ENCODE measurements at regions not wholly inside any gene's neighbourhood (a gene's known extent, or its start where the extent isn't known, plus 50 kb on each side); places are given as distances from the start of the nearest gene placed in this dataset.
A peak's percentile ranks its signal among the peaks of the same experiment; 100 is the strongest.

GRCh38 chr10:79001082-79001885 is 67.5 kb upstream of the ZMIZ1 start:
- no peak for TF ChIP-seq CTCF (IDR thresholded peaks at IDR 0.05; ENCODE audit: low read depth, low read length)
- no peak for DNase-seq
- H3K9me3 ChIP-seq = no peaks in the 10 kb centered on the region
- no peak overlapping the region for H3K4me3 ChIP-seq (ENCODE audit: low read depth, low read length)
- peaks cover 17% of the 10 kb centered on the region for H3K4me1 ChIP-seq
- H3K27me3 ChIP-seq = no peaks in the 10 kb centered on the region
- no peaks in the 10 kb centered on the region for H3K36me3 ChIP-seq

- Histone ChIP-seq H3K27me3 (no peaks in the 10 kb centered on the region), H3K4me3 (ENCODE audit: low read depth, low read length) (no peak overlapping the region), H3K9me3 (no peaks in the 10 kb centered on the region), H3K4me1 (peaks cover 19% of the 10 kb centered on the region), H3K36me3 (no peaks in the 10 kb centered on the region)
- TF ChIP-seq CTCF (IDR thresholded peaks at IDR 0.05; ENCODE audit: low read depth, low read length) = no peak
- DNase-seq = no peak
Observed at GRCh38 chr10:79002336-79002735, 66.4 kb upstream of the ZMIZ1 start.

GRCh38 chr10:79003183-79004100 is 65.3 kb upstream of the ZMIZ1 start:
- TF ChIP-seq CTCF (IDR thresholded peaks at IDR 0.05; ENCODE audit: low read depth, low read length) = no peak
- peak; percentile 62 for DNase-seq
- no peak overlapping the region for H3K4me3 ChIP-seq (ENCODE audit: low read depth, low read length)
- H3K4me1 ChIP-seq = peaks cover 26% of the 10 kb centered on the region
- H3K27me3 ChIP-seq = no peaks in the 10 kb centered on the region
- H3K9me3 ChIP-seq = no peaks in the 10 kb centered on the region
- H3K36me3 ChIP-seq = no peaks in the 10 kb centered on the region

- Histone ChIP-seq H3K9me3 (no peaks in the 10 kb centered on the region), H3K27me3 (no peaks in the 10 kb centered on the region), H3K4me3 (ENCODE audit: low read depth, low read length) (no peak overlapping the region), H3K36me3 (no peaks in the 10 kb centered on the region), H3K4me1 (peaks cover 26% of the 10 kb centered on the region)
- no peak for DNase-seq
- no peak for TF ChIP-seq CTCF (IDR thresholded peaks at IDR 0.05; ENCODE audit: low read depth, low read length)
Observed at GRCh38 chr10:79004311-79004710, 64.5 kb upstream of the ZMIZ1 start.

GRCh38 chr10:79005126-79005810 is 63.5 kb upstream of the ZMIZ1 start:
- H3K9me3 ChIP-seq = no peaks in the 10 kb centered on the region
- H3K4me3 ChIP-seq (ENCODE audit: low read depth, low read length) = no peak overlapping the region
- DNase-seq = no peak
- no peaks in the 10 kb centered on the region for H3K27me3 ChIP-seq
- TF ChIP-seq CTCF (IDR thresholded peaks at IDR 0.05; ENCODE audit: low read depth, low read length) = no peak
- H3K36me3 ChIP-seq = no peaks in the 10 kb centered on the region
- peaks cover 26% of the 10 kb centered on the region for H3K4me1 ChIP-seq
